ENCODE measurements at regions not wholly inside any gene's neighbourhood (a gene's known extent, or its start where the extent isn't known, plus 50 kb on each side); places are given as distances from the start of the nearest gene placed in this dataset.

GRCh38 chr3:153242896-153243295 is 80.9 kb downstream of the RAP2B start:
- no peak overlapping the region for H3K27ac Mint-ChIP-seq
- H3K4me1 Mint-ChIP-seq, result no peaks in the 10 kb centered on the region
- H2AFZ ChIP-seq (ENCODE audit: insufficient read depth, low read depth, low read length, poor library complexity, severe bottlenecking), result no peak overlapping the region

DNA sequence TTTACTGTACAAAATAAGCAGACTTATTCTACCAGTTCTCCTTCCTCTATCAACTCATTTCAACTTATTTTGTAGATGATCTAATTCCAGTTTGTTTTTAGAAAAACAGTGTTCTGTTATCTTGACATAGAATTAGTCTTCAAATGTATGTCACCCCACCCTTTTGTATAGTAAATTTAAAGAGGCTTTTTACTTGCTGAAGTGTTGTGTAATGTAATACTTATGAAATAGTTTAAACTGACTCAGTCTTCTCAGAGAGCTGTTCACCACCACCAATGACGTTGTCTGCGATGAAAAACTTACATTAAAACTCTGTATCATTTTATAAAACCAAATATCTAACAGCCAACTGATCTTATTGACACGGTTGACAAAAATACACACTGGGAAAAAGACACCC is 82.9 kb downstream of the RAP2B start:
- DNase-seq (no peak), ATAC-seq (ENCODE audit: low read depth) (no peak)
- no CpG with 5 or more reads among the region's 3 CpGs for WGBS (ENCODE audit: insufficient coverage)
- ChIA-PET POLR2A (no interaction called here), CTCF (no interaction called here)
- no peaks in the 10 kb centered on the region for H3K27me3 ChIP-seq (replicated peaks in 1 of 4; ENCODE audit: control extremely low read depth in 1 of 4, control insufficient read depth in 3 of 4, insufficient read depth in 4 of 4, low read length in 3 of 4)
- intact Hi-C loops (cut with micrococcal nuclease), result no loop called here
- H3K4me1 ChIP-seq (ENCODE audit: control insufficient read depth in 2 of 2, insufficient read depth in 2 of 2, low read length in 2 of 2), result peaks cover 1 to 2% of the 10 kb centered on the region in 2 donors
- no peak overlapping the region for H3K4me3 ChIP-seq (ENCODE audit: control extremely low read depth in 1 of 5, extremely low read depth in 1 of 5, insufficient read depth in 1 of 5, low read depth in 2 of 5, low read length in 4 of 5)
- H3K27me3 Mint-ChIP-seq, result peaks cover 11% of the 10 kb centered on the region
- no peaks in the 10 kb centered on the region for H3K36me3 ChIP-seq (replicated peaks in 1 of 2; ENCODE audit: control extremely low read depth in 1 of 2, control insufficient read depth in 1 of 2, extremely low read depth in 1 of 2, insufficient read depth in 2 of 2, low read length in 1 of 2)
- peaks cover 4% of the 10 kb centered on the region for H3K9me3 Mint-ChIP-seq (ENCODE audit: insufficient read depth)
- no peak for TF ChIP-seq EZH2 (IDR thresholded peaks at IDR 0.05; ENCODE audit: borderline replicate concordance, insufficient read depth, low read depth, low read length, poor library complexity, severe bottlenecking)
- TF ChIP-seq CTCF (IDR thresholded peaks at IDR 0.05), result no peak
- no peak overlapping the region for H3K4me2 ChIP-seq (replicated peaks; ENCODE audit: low read depth, low read length, poor library complexity, severe bottlenecking)
- no peak overlapping the region for H3K27ac Mint-ChIP-seq
- peaks cover 0 to 2% (median 0%) of the 10 kb centered on the region in 3 donors for H3K9me3 ChIP-seq (ENCODE audit: control extremely low read depth in 1 of 3, control insufficient read depth in 2 of 3, insufficient read depth in 1 of 3, low read length in 2 of 3)
- no peaks in the 10 kb centered on the region for H4K20me1 ChIP-seq (ENCODE audit: control insufficient read depth, insufficient read depth, low read length, poor library complexity, severe bottlenecking)
- H3K4me3 Mint-ChIP-seq, result no peak overlapping the region
- H3K4me1 Mint-ChIP-seq, result peaks cover 2% of the 10 kb centered on the region
- no peak overlapping the region for H3K9ac ChIP-seq (ENCODE audit: low read length)
- no peaks in the 10 kb centered on the region for H3K79me2 ChIP-seq (ENCODE audit: control insufficient read depth, insufficient read depth, low read length)
- H3K27ac ChIP-seq (ENCODE audit: low read length in 2 of 2), result no peak overlapping the region
- H2AFZ ChIP-seq (ENCODE audit: insufficient read depth, low read depth, low read length, poor library complexity, severe bottlenecking), result no peak overlapping the region

More at GRCh38 chr3:153242896-153243295, 80.9 kb downstream of the RAP2B start:
- Mint-ChIP-seq H3K9me3 (ENCODE audit: insufficient read depth) (peaks cover 4% of the 10 kb centered on the region), H3K4me3 (no peak overlapping the region), H3K27me3 (peaks cover 11% of the 10 kb centered on the region)
- Histone ChIP-seq H3K79me2 (ENCODE audit: control insufficient read depth, insufficient read depth, low read length) (no peaks in the 10 kb centered on the region), H3K4me2 (replicated peaks; ENCODE audit: low read depth, low read length, poor library complexity, severe bottlenecking) (no peak overlapping the region), H3K27ac (ENCODE audit: low read length in 2 of 2) (no peak overlapping the region), H3K27me3 (replicated peaks in 1 of 4; ENCODE audit: control extremely low read depth in 1 of 4, control insufficient read depth in 3 of 4, insufficient read depth in 4 of 4, low read length in 3 of 4) (no peaks in the 10 kb centered on the region), H4K20me1 (ENCODE audit: control insufficient read depth, insufficient read depth, low read length, poor library complexity, severe bottlenecking) (no peaks in the 10 kb centered on the region), H3K9me3 (ENCODE audit: control extremely low read depth in 1 of 3, control insufficient read depth in 2 of 3, insufficient read depth in 1 of 3, low read length in 2 of 3) (no peaks in the 10 kb centered on the region), H3K36me3 (replicated peaks in 1 of 2; ENCODE audit: control extremely low read depth in 1 of 2, control insufficient read depth in 1 of 2, extremely low read depth in 1 of 2, insufficient read depth in 2 of 2, low read length in 1 of 2) (no peaks in the 10 kb centered on the region), H3K9ac (ENCODE audit: low read length) (no peak overlapping the region), H3K4me3 (ENCODE audit: control extremely low read depth in 1 of 5, extremely low read depth in 1 of 5, insufficient read depth in 1 of 5, low read depth in 2 of 5, low read length in 4 of 5) (no peak overlapping the region), H3K4me1 (ENCODE audit: control insufficient read depth in 2 of 2, insufficient read depth in 2 of 2, low read length in 2 of 2) (no peaks in the 10 kb centered on the region)
- ATAC-seq (ENCODE audit: low read depth) (no peak), DNase-seq (no peak)
- intact Hi-C loops (cut with micrococcal nuclease), result no loop called here
- WGBS (ENCODE audit: insufficient coverage), result no CpG with 5 or more reads among the region's 2 CpGs
- TF ChIP-seq CTCF (IDR thresholded peaks at IDR 0.05) (no peak), EZH2 (IDR thresholded peaks at IDR 0.05; ENCODE audit: borderline replicate concordance, insufficient read depth, low read depth, low read length, poor library complexity, severe bottlenecking) (no peak)
- ChIA-PET CTCF (no interaction called here), POLR2A (no interaction called here)
